NT2/D1 (cell line): ENCODE measurements at regions not wholly inside any gene's neighbourhood (a gene's known extent, or its start where the extent isn't known, plus 50 kb on each side); places are given as distances from the start of the nearest gene placed in this dataset.

Experiments
- YY1 ChIP-seq: IDR thresholded peaks from 2 replicates; pipeline ENCODE4 v1.6.1; 2011; ENCODE audit not compliant: insufficient read length, insufficient read depth
- ZNF274 ChIP-seq: IDR thresholded peaks from 2 replicates; pipeline ENCODE4 v1.6.1; 2011; ENCODE audit warnings: mild to moderate bottlenecking, low read depth, low read length

DNA sequence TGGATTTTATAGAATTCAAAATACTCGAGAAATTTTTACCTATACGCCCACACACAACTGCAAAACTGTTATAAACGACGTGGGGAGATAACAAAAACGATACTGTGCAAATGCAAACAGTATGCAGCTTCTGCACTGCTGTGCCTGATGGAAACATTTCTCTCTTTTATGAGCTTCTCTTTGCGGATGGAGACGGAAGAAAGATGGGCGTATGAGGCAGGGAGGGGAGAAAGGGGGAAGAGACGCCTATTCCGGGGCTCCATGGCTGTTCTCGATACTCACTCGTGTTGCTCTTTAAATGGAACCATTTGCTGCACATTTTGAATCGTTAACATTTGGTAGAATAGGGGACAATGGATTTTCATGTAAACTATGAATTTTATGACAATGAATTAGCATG lies 69.1 kb upstream of the EXOC2 start:
- TF ChIP-seq YY1 = no peak
- no peak for TF ChIP-seq ZNF274
